Cardiac muscle cell (in vitro differentiated cells and primary cell): ENCODE measurements at regions not wholly inside any gene's neighbourhood (a gene's known extent, or its start where the extent isn't known, plus 50 kb on each side); places are given as distances from the start of the nearest gene placed in this dataset.
A peak's percentile ranks its signal among the peaks of the same experiment; 100 is the strongest.

Source experiments
- DNase-seq, 2 donors: peaks; one replicate each; pipeline versions ENCODE4 v3.0.0 to v3.0.0-alpha.2; 2010 to 2017; ENCODE audit warnings: low read depth in 1 of 2, low spot score in 1 of 2
- H3K27ac ChIP-seq: fragments of 200-600 bp; sonication (generic); 2 replicates; pipeline ENCODE4 v1.5.1; 2016
- H3K27me3 ChIP-seq: fragments of 200-600 bp; sonication (generic); 2 replicates; pipeline ENCODE4 v1.6.0; 2016; ENCODE audit warnings: control low read depth
- H3K36me3 ChIP-seq: fragments of 200-600 bp; sonication (generic); 2 replicates; pipeline ENCODE4 v1.5.1; 2016; ENCODE audit warnings: control low read depth
- H3K4me1 ChIP-seq: fragments of 200-600 bp; sonication (generic); 2 replicates; pipeline ENCODE4 v1.8.1; 2017; ENCODE audit warnings: low read depth, mild to moderate bottlenecking, mixed run types
- H3K4me3 ChIP-seq: fragments of 200-600 bp; sonication (generic); 2 replicates; pipeline ENCODE4 v1.5.1; 2016; ENCODE audit warnings: mild to moderate bottlenecking
- H3K9me3 ChIP-seq: fragments of 200-600 bp; sonication (generic); 2 replicates; pipeline ENCODE4 v1.5.1; 2017; ENCODE audit warnings: low read depth, mild to moderate bottlenecking, control low read depth
- CTCF ChIP-seq: IDR thresholded peaks from 2 replicates; pipeline ENCODE4 v1.5.1; 2012; ENCODE audit warnings: low read depth, mild to moderate bottlenecking, low read length

GRCh38 chr10:43320226-43320625, 51.2 kb upstream of the FXYD4 start:
- DNase-seq: no peak
- Histone ChIP-seq H3K27me3 (no peaks in the 10 kb centered on the region), H3K9me3 (no peaks in the 10 kb centered on the region), H3K4me3 (no peak overlapping the region), H3K27ac (no peak overlapping the region), H3K4me1 (peaks cover 4% of the 10 kb centered on the region), H3K36me3 (no peaks in the 10 kb centered on the region)
- no peak for TF ChIP-seq CTCF

- no peaks in the 10 kb centered on the region for H3K9me3 ChIP-seq
- peak in 1 of 2 donors; percentile 35 for DNase-seq
These were observed 52.2 kb upstream of the FXYD4 start for GRCh38 chr10:43318976-43319960.

GRCh38 chr10:43318456-43318855, 51.6 kb upstream of the RASGEF1A start:
- H3K27ac ChIP-seq: no peak overlapping the region
- no peak for DNase-seq
- no peaks in the 10 kb centered on the region for H3K27me3 ChIP-seq
- H3K4me1 ChIP-seq: peaks cover 4% of the 10 kb centered on the region
- H3K4me3 ChIP-seq: no peak overlapping the region
- no peaks in the 10 kb centered on the region for H3K9me3 ChIP-seq
- TF ChIP-seq CTCF: no peak
- no peaks in the 10 kb centered on the region for H3K36me3 ChIP-seq

More at GRCh38 chr10:43318976-43319960, 52.2 kb upstream of the FXYD4 start:
- no peak for TF ChIP-seq CTCF
- Histone ChIP-seq H3K36me3 (no peaks in the 10 kb centered on the region), H3K27ac (no peak overlapping the region), H3K27me3 (no peaks in the 10 kb centered on the region), H3K4me3 (no peak overlapping the region), H3K4me1 (peaks cover 4% of the 10 kb centered on the region)

- no peak for DNase-seq
- no peak overlapping the region for H3K27ac ChIP-seq
- H3K4me1 ChIP-seq: no peaks in the 10 kb centered on the region
- no peak overlapping the region for H3K4me3 ChIP-seq
- no peak for TF ChIP-seq CTCF
- H3K9me3 ChIP-seq: no peaks in the 10 kb centered on the region
- no peaks in the 10 kb centered on the region for H3K27me3 ChIP-seq
- no peaks in the 10 kb centered on the region for H3K36me3 ChIP-seq
These were observed 50.6 kb upstream of the RASGEF1A start for GRCh38 chr10:43317422-43317821.

- TF ChIP-seq CTCF: no peak
- H3K4me1 ChIP-seq: no peaks in the 10 kb centered on the region
- DNase-seq: no peak
These were observed 50.1 kb upstream of the RASGEF1A start for GRCh38 chr10:43316988-43317387.

More at GRCh38 chr10:43316988-43317387, 50.1 kb upstream of the RASGEF1A start:
- Histone ChIP-seq H3K9me3 (no peaks in the 10 kb centered on the region), H3K4me3 (no peak overlapping the region), H3K27ac (no peak overlapping the region), H3K27me3 (no peaks in the 10 kb centered on the region), H3K36me3 (no peaks in the 10 kb centered on the region)
